ENCODE measurements at regions not wholly inside any gene's neighbourhood (a gene's known extent, or its start where the extent isn't known, plus 50 kb on each side); places are given as distances from the start of the nearest gene placed in this dataset.

- TF ChIP-seq POLR2A (IDR thresholded peaks at IDR 0.05; ENCODE audit: borderline replicate concordance, extremely low read depth, insufficient read depth, insufficient read length): no peak
- no peak for TF ChIP-seq CTCF (IDR thresholded peaks at IDR 0.05 in 2 of 3, conservative IDR thresholded peaks at IDR 0.05 in 1 of 3; ENCODE audit: borderline replicate concordance in 1 of 3, insufficient read depth in 1 of 3, low read depth in 2 of 3, low read length in 2 of 3)
- TF ChIP-seq REST (IDR thresholded peaks at IDR 0.05; ENCODE audit: low read depth): no peak
- no peak for TF ChIP-seq YY1 (IDR thresholded peaks at IDR 0.05; ENCODE audit: extremely low read depth, insufficient replicate concordance, low read depth, low read length)
- TF ChIP-seq POLR2AphosphoS5 (IDR thresholded peaks at IDR 0.05; ENCODE audit: low read depth, low read length): no peak
- no peak for TF ChIP-seq SIN3A (IDR thresholded peaks at IDR 0.05; ENCODE audit: low read depth)
- TF ChIP-seq EZH2 (IDR thresholded peaks at IDR 0.05): no peak
- no peak for TF ChIP-seq EGR1 (IDR thresholded peaks at IDR 0.05; ENCODE audit: low read depth)
- no peak for TF ChIP-seq ZBTB33 (IDR thresholded peaks at IDR 0.05; ENCODE audit: extremely low read depth, insufficient replicate concordance, low read length)
- no peak for TF ChIP-seq CEBPB (IDR thresholded peaks at IDR 0.05; ENCODE audit: low read depth)
- TF ChIP-seq EZH2phosphoT487 (IDR thresholded peaks at IDR 0.05; ENCODE audit: borderline replicate concordance): no peak
- TF ChIP-seq JUND (IDR thresholded peaks at IDR 0.05): no peak
These were observed 374.8 kb upstream of the TRIB2 start for GRCh38 chr2:12341920-12342319.
